ENCODE measurements at regions not wholly inside any gene's neighbourhood (a gene's known extent, or its start where the extent isn't known, plus 50 kb on each side); places are given as distances from the start of the nearest gene placed in this dataset.

DNA sequence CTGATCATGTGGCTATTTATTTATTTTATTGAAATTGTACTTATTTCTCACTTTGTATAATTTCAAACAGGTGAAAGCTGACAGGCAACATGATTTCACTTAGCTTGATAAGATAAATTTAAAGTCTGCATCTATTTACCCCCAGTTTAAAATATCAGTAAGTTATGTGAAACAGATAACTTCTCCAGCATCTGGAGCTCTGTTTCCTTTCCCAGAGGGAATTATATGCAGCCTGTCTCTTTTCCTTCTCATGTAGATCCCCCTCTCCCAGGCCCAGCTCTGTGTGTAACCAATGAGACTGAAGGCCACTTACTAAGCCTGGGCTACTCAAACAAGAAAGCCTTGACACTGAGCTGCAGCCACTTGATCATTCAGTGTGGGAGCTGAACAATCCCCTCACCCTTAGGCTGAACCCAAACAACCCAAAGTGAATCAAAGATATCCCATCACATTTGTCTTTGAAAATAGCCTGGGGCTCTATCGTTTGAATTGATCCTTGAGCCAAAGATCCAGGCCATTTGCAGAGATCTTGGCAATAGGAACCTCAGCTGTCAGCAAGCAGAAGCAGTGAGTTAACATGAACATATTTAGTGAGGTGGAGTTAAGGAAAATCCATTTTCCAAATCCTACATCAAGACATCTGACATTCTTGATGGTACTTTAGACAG lies 383.9 kb downstream of the TGFB2 start:
- no peak for DNase-seq

DNA sequence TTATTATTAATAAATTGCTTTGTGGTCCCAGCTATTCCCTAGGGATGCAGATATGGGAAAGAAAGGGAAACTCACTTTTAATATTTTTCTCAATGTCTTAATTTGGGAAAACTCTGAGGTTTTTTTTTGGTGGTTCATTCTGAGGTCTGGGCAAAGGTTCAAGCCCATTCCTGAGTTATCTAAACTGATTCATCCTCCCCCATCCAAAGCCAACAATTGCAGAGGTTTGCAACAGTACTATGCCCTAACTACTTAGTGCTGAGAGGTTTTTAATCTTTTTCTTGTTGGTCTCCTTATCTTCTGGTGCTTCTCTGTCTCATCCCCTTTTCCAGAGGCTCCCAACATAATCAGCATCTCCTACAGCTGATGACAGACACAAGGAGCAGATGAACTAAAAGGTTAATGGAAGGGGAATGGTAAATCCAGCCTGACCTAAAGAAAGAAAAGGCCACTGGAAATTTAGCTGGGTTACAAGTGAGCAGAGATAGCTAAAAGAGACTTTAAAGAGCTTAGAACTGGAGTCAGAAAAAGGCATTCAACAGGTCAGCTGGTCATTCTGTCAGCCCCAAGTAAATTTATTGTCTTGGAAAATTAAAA lies 390.4 kb downstream of the TGFB2 start:
- no peak for DNase-seq

DNA sequence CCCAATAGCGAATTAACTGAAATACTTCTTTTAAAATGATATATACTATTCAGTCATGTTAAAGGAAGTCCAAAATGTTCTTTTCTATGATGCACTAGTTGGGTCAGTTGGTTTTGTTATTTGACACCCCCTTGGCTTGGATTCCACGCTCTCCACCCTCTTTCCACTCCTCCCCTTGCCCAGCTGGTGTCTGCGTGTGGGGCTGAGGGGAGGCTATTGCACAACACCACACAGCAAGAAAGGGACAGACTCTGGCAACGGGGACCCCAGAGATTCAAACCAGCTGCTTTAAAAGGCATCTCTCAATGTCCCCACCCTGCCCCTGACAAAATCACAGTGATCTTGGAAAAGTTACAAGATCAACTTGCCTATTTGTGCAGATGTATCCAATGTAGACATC lies 394.3 kb downstream of the TGFB2 start:
- DNase-seq = no peak

DNA sequence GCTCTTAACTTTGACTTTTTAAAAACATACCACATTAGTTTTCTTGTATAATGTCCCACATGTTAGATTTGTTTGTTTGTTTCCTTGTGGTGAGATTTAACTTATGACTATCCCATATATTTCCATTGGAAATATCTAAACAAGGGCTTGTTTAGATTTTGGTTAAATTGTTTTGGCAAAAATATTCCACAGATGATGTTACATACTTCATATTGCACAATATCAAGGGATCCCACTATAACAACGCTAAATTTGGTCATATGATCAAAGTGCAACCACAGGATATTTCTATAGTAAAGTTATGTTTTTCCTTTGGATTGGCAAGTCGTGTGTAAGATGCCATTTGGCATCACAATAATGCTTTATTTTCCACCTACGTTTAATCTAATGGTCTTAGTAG lies 396.7 kb downstream of the TGFB2 start:
- DNase-seq = no peak

DNA sequence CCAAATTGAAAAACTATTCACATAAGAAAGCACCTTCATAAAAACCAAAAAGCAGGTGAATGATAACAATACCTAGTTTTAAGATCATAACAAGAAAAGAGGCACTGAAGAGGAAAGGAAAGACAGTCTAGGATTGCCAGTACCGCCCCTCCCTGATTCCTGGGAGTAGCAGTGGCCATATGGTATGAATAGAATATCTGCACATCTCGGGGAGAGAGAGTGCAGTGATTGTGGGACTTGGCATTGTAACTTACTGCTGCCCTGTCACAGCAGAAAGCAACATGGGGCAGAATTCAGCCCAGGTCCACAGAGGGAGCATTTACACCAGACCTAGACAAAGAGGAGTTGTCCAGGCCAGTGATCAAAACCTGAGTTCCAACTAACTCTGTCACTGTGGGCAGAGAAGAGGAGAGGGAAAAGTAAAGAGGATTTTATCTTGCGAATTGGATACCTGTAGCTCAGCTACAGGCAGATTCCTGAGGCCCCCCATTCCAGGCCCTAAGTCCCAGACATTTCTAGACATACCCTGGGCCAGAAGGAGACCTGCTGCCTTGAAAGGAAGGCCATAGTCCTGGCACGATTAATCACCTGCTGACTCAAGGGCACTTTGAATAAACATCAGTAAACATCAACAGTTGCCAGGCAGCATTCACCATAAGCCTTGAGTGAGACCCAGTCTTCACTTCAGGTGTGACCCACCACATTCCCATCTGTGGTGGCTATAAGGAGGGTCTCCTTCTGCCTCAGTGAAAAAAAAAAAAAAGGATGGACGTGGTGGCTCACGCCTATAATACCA lies 397.5 kb downstream of the TGFB2 start:
- DNase-seq = no peak

DNA sequence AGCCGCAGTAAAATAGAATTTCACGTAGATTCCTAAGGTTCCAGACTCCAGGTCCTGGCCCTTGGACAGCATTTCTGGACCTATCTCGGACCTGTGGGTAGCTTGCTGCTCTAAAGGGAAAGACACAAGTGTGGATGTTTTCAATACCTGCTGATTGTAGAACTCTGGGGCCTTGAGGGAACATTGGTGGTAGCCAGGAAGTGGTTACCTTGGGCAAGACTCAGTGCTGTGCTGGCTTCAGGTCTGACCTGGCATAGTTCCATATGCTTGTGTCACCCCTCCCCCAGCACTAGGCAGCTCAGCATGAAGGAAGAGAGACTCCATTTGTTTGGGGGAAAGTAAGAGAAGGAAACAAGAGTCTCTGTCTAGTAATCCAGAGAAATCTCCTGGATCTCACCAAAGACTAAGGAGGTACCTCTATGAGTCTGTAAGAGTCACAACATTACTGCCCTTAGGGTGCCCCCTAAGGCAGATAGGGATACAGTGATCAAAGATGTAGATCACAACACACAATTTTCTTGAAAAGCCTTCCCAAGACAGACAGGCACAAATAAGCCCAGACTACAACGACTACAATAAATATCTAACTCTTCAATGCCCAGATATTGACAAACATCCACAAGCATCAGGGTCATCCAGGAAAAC lies 398.8 kb downstream of the TGFB2 start:
- DNase-seq = no peak

DNA sequence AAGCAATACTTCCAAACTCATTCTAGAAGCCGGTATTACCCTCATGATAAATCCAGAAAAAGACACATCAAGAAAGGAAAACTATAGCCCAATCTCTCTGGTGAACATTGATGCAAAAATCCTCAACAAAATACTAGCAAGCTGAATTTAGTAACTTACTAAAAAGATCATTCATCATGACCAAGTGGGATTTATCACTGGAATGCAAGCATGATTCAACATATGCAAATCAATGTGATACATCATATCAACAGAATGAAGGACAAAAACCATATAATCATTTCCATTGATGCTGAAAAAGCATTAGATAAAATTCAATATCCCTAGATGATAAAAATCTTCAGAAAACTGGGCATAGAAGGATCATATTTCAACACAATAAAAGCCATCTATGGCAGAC lies 402.9 kb downstream of the TGFB2 start:
- no peak for DNase-seq

DNA sequence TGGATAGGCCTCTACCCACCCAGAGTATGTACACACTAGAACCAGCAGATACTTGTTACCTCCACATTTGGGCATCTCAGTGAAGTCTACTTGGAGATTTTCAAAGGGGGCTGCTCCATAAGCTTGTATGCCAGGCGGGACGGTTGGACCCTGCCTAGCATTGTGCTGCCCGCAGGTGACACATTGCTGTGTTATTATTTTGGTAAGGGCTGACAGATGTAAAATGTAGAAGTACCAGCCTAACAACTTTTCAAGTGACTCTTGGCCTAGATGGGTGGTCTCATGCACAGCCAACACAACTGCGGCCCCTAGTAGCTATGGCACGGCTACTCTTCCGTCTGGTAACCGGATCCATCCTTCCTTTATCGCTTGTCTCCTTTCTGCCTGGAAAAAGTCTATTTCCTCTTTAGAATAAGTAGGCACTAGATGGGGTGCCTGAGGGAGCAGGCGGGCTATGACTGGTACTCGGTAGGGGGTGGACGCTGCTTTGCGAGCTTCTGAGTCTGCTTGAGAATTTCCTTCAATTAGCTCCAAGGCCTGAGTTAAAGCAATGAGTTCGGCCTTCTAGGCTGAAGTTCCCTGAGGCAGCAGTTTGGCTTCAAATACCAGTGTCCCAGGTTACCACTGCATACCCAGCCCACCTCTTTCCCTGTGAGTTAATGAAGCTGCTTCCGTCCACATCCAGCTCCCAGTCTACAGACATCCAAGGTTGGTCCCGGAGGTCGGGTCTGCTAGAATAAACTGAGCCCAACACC lies 405.3 kb downstream of the TGFB2 start:
- DNase-seq = no peak

DNA sequence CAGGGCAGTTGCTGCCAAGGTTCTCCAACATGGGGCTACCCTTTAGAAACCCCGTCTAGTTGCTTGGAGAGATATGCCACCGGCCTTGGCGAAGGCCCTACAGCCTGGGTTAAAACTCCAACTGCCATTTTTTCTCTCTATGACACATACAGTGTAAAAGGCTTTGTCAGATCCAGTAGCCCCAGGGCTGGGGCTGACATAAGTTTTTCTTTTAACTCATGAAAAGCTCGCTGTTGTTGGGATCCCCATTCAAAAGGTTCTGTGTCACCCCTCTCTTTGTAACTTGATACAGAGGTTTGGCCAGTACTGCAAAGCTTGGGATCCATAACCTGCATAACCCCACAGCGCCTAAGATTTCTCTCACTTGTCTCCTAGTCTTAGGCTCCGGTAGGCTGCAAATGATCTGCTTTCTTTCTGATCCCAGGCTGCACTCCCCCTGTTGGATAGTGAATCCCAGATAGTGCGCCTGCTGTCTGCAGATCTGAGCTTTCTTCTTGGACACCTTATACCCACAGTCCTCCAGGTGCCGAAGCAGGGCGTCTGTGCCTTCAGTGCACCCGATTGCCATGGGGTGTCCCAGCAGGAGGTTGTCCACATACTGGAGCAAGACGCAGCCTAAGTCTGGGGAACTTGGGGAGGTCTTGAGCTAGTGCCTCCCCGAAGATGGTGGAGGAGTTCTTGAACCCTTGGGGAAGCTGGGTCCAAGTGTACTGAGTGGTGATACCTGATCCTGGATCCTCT lies 406.2 kb downstream of the TGFB2 start:
- no peak for DNase-seq

DNA sequence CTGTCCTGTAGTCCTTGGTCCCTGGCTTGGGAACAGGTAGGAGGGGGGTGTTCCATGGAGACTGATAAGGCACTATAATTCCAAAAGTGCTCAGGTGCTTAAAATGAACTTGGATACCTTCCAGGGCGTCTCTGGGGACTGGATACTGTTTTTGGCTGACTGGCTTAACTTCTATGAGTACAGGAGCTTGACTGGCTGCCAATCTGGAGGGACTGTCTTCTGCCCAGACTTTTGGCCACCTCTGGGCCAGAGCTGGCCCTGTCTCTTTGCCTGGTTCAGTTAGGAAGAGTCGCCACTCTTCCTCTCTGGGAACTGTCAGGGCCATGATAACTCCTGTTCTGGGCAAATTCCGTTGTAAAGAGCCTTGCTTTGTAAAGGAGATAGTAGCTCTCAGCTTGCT lies 407.0 kb downstream of the TGFB2 start:
- peak; percentile 6 for DNase-seq

DNA sequence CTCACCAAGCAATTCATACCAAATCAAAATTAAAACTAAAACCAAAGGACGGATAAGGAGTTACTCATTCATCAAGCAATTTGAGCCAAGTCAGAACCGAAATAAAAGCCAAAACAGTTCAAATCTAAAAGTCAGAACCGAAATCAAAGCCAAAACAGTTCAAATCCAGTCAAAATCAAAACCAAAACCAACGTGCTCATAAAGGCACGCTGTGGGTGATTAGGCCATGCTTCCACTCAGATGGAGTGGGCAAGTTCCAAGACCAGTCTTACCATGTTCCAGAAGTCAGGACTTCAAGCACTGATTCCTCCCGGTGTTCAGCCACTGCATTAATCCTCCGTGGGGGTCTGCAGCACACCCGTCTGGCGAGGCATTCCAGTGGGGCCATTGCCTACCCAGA lies 409.3 kb downstream of the TGFB2 start:
- no peak for DNase-seq

DNA sequence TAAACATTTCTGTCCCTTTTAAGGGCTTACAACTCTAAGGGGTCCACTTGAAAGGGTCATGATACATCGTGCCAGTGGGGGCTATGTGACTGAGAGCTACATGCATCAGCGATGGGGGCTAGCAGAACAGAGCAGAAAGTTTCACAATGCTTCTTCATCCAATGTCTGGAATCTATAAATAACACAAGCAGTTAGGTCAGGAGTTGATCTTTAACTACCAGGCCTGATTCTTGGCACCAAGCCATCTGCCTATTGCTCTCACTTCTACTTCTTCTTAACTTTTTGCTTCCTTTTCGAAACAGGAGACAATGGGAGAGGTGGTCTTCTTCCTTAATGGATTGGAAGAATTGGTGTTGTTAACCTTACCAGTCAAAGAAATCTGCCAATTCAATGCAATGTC lies 410.0 kb downstream of the TGFB2 start:
- no peak for DNase-seq

DNA sequence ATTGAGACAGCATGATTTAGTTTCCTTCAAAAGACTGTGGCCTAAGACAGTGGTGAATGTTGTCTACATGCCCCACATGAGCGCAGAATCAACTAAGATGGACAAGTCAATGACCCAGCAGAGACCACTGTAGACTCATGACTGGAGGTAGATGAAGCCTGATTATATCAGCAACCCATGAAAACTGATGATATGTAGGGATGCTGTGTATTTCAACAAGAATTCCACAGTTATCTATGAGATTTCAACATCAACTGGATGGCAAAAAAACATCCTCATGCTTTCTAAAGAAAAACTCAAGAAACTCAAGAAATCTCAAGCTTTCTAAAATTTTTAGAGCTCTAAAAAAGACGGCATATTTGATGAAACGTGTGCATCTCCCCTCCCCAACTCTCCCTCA lies 413.9 kb upstream of the LYPLAL1 start:
- no peak for DNase-seq

DNA sequence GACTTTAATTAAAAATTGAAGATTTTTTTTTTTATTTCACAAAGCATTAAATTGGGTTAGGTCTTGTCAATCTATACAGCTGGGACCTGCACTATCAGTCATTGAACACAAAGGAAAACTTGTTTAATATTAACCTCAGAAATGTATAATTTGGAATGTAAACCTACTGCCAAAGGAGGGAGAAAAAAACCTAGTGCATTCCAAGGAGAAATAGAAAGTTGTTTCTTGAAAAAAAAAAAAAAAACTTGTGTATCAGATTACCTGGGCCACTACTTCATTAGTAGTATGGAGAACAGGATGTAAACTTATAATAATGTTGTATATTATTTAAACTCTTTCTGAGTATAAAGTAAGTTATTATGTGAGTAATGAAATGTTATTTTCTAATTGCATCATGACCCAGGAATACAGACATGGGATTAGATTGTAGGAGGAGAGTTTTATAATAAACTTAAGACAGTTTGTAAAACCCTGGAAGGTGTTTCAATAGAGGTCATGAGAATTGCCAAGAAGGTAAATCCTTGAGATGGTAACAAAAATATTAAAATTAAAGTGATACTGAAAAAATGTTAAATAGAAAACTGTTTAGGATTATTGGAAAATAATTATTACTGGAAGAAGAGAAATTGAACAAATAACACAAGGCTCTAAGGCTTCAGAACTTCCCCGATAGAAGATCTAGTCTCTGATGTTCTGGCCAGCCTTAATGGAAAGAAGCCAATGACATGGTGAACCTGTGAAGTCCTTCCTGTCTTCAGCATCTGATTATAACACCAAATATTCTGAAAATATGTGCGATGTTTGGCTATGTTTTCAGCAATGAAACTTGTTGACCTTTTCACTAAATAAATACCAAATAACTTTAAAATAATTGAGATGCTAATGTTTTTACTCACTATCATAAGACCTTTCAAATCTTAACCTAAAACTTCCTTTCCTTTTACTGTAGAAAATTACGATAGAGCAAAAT lies 412.8 kb upstream of the LYPLAL1 start:
- no peak for DNase-seq

DNA sequence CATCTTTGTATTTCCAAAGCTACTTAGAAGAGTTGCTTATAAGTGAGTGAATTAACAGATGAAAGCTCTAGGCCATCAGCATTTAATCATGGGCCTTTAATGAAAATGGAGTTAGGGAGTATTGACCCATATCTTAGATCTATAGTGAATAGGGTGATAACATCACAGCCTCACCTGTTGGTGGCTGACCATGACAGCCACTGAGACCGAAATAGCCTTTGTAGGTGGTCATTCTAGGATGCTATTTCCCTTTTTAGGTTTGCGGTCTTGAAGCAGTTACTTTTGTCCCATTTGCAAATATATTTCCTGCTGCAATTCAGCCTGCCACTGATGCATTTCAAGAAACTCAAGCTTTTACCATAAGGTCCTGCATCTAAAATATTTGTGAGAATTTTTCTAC lies 410.1 kb upstream of the LYPLAL1 start:
- no peak for DNase-seq

DNA sequence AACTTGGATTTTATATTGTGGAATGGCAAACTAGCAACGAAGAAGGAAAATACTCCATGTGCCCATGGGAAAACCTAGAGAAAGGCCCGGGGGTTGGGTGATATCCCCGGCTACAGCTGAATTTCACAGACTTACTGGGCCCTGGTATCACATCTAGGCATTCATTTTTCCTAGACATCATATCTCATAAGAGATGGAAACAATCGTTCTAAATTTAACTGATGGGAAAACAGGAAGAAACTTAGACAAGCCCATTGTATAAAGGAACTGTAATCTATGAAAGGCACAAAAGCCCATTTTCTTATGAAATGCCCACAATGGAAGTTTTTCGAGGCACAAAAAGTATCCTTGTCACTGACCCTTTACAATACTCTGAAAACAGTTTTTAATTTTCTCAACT lies 407.9 kb upstream of the LYPLAL1 start:
- no peak for DNase-seq

DNA sequence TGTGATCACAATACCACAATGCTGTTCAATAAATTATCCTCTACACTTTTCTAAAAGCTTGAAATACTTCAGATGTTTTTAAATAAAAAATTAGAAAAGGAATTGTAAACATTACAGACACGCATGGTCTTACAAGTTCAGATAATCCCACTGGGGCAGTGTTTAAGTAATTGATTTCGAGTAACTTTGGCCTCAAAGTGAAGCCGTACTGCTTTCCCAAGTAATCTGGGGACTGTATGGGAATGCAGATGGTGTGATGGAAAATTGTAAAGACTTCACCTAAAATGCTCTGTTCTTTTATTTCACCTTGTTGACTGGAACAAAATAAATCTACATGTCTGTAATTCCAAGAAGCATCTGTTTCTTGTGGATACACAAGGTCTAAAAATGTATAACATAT lies 401.7 kb upstream of the LYPLAL1 start:
- no peak for DNase-seq

DNA sequence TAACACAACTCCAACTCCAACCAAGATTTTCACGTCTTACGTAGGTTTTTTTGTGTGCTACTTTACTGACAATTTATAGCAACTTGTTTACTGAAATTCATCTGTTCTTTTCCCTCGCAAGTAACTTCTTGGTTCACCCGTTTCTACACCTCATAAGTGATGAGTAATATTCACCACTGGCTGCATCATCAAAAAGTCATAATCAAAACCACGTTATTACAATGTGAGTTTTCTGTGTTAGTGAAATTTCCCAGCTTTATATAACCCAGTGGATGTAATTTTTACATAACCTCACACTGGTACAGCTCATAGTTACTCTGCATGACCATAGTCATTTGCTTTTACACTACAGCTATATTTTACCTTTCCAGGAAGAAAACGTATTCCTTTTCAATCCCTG lies 401.1 kb upstream of the LYPLAL1 start:
- no peak for DNase-seq

DNA sequence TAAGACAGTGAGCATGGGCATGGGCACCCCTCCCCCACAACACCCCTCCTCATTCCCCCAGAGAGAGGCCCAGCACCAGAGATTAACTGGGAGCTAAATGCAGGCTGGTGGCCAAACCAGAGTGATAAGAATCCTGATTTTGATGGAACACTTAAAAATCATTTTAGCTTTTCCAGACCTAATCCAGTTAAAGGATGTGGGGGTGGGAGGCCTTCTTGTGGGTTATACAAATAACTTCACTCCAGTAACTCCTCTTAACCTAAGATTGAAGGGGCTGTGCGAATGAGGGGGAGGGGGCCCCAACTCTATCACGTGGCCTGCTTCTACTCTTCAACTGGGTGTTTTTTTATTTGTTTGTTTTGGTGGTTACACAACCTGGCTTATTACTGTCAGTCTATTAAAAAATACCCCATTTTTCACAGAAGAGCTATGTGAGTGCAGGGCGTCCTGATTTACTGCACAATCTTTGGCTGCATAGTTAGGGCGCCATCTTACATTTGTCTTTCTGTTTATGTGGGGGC lies 398.1 kb upstream of the LYPLAL1 start:
- DNase-seq = no peak

DNA sequence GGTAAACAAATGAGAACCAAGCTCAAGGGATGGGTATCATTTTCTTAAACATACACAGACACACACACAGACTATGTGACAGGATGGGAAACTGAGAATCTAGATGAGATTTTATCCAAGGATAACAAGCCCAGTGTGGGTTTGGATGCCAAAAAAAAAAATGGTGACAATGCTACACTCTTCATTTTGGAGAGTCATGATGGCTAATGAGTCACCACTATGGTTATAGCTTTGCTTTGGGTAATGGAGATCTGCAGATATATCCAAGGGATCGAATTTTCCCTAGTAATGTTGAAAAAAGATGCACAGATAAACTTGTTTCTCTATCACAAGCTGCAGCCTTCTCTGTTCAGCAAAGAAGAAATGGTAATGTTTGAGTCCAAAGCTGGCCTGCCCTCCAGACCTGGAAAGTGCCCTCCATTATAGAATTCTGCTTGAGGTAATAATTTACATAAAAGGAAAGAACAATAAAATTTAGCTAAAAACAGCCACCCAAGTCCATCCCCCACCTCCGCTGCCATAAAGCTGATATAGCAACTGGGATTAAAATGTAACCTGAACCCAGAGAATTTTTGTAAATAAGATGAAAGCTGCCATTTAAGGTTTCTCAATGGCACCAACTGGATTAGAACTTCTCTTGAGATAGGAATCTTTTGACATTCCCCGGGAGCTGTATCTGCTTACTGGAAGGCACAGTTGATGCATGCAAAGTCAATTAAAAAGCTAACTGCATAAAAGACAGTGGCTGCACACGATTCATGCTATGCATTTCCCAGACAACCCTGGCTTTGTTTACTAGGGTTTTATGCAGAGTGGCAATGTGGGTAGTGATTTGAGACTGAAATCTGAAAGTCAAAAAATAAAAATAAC lies 395.2 kb upstream of the LYPLAL1 start:
- DNase-seq = no peak
